HepG2 (cell line): ENCODE measurements at regions not wholly inside any gene's neighbourhood (a gene's known extent, or its start where the extent isn't known, plus 50 kb on each side); places are given as distances from the start of the nearest gene placed in this dataset.

Source experiments
- ATAC-seq: fragments of 200-7000 bp; cut with Tn5 transposase; 3 replicates; pipeline ENCODE4 v1.9.1; 2020; ENCODE audit warnings: mild to moderate bottlenecking, moderate library complexity
- BruUV-seq: library from RNA; stranded (reverse); fragments of 400-500 nt; replicated peaks from 2 replicates; lab custom pipeline; 2021; lab: Mats Ljungman, UMichigan
- CTCF ChIA-PET: fragments of 300-600 bp; formaldehyde crosslinking; extraction: SDS; loops from one replicate; lab custom pipeline; 2021; ENCODE audit warnings: low total read pairs, inconsistent platforms, low intra/inter-chr PET ratio; lab: Yijun Ruan, JAX
- POLR2A ChIA-PET: fragments of 350-600 bp; sonication (Branson Sonifier 250); formaldehyde crosslinking; loops from one replicate; lab custom pipeline; 2020; ENCODE audit warnings: antibody characterized with exemption, inconsistent platforms; lab: Yijun Ruan, JAX
- DNase-seq: peaks from one replicate; pipeline ENCODE4 v3.0.0-alpha.2; 2015; ENCODE audit warnings: low spot score
- FAIRE-seq: peaks from 3 replicates; lab custom pipeline; 2011; peaks lifted over from hg19 to GRCh38; lab: Jason Lieb, UNC
- H2AFZ ChIP-seq: one replicate; pipeline ENCODE4 v1.6.1; 2011; ENCODE audit warnings: low read length, inconsistent platforms
- H3K27ac ChIP-seq: fragments of 300-600 bp; 3 replicates; pipeline ENCODE4 v1.8.0; 2011; ENCODE audit warnings: mixed run types, mild to moderate bottlenecking, mixed read lengths, low read length, inconsistent platforms; ENCODE audit not compliant: insufficient read depth; ENCODE audit errors: extremely low read length
- H3K27me3 ChIP-seq, 2 experiments: fragments of 200-600 bp in 1 of 2; 2 replicates in 1 of 2; 3 replicates in 1 of 2; pipeline versions ENCODE4 v1.6.0 to v1.8.0; 2011; ENCODE audit warnings: low read length in 2 of 2, mild to moderate bottlenecking in 2 of 2, moderate library complexity in 2 of 2, inconsistent platforms in 1 of 2; ENCODE audit not compliant: insufficient read depth in 2 of 2, control insufficient read depth in 1 of 2
- H3K36me3 ChIP-seq, 2 experiments: fragments of 200-600 bp in 1 of 2; replicated peaks in 1 of 2; 2 replicates in 1 of 2; 3 replicates in 1 of 2; pipeline versions ENCODE4 v1.5.1 to v1.8.0; 2011; ENCODE audit warnings: low read length in 2 of 2, inconsistent platforms in 1 of 2; ENCODE audit not compliant: insufficient read depth in 2 of 2, control insufficient read depth in 1 of 2
- H3K4me1 ChIP-seq: 2 replicates; pipeline ENCODE4 v1.5.1; 2012; ENCODE audit warnings: low read length, inconsistent platforms; ENCODE audit not compliant: insufficient read depth
- H3K4me2 ChIP-seq: 2 replicates; pipeline ENCODE4 v1.6.0; 2011; ENCODE audit warnings: low read depth, low read length, inconsistent platforms
- H3K4me3 ChIP-seq, 3 experiments: fragments of 200-600 bp in 1 of 3; sonication (generic), shearing (Covaris generic) in 1 of 3; replicated peaks in 1 of 3; 2 replicates each; pipeline ENCODE4 v1.5.1; 2011 to 2016; ENCODE audit warnings: low read length in 3 of 3, inconsistent platforms in 2 of 3, low read depth in 2 of 3, mild to moderate bottlenecking in 2 of 3, control low read depth in 1 of 3, mixed read lengths in 1 of 3; ENCODE audit not compliant: insufficient read depth in 1 of 3
- H3K79me2 ChIP-seq: one replicate; pipeline ENCODE4 v1.6.1; 2011; ENCODE audit warnings: low read length, inconsistent platforms; ENCODE audit not compliant: insufficient read depth
- H3K9ac ChIP-seq: 2 replicates; pipeline ENCODE4 v1.6.0; 2011; ENCODE audit warnings: mild to moderate bottlenecking, low read depth, low read length, inconsistent platforms; ENCODE audit not compliant: insufficient read depth
- H3K9me3 ChIP-seq: 2 replicates; pipeline ENCODE4 v1.5.1; 2012; ENCODE audit warnings: mild to moderate bottlenecking, low read length
- H4K20me1 ChIP-seq: 2 replicates; pipeline ENCODE4 v1.6.0; 2011; ENCODE audit warnings: inconsistent platforms, mild to moderate bottlenecking, low read length, moderate library complexity; ENCODE audit not compliant: insufficient read depth
- EHMT2 ChIP-seq: fragments of 200-600 bp; sonication (generic); IDR thresholded peaks from 2 replicates; pipeline ENCODE4 v1.7.0; 2017; ENCODE audit warnings: antibody characterized with exemption, low read depth, low read length, borderline replicate concordance
- ELF3 ChIP-seq: IDR thresholded peaks from 2 replicates; pipeline ENCODE4 v1.6.1; 2016; ENCODE audit warnings: missing genetic modification reagents, missing compliant biosample characterization
- FOXO1 ChIP-seq: sonication (generic); formaldehyde crosslinking; IDR thresholded peaks from 2 replicates; pipeline ENCODE4 v1.4.0; 2020; ENCODE audit warnings: missing genetic modification reagents
- MIER2 ChIP-seq: IDR thresholded peaks from 2 replicates; pipeline ENCODE4 v1.6.1; 2016; ENCODE audit warnings: missing biosample characterization, missing genetic modification reagents
- MYNN ChIP-seq: sonication (generic); formaldehyde crosslinking; IDR thresholded peaks from 2 replicates; pipeline ENCODE4 v1.4.0; 2020; ENCODE audit warnings: mild to moderate bottlenecking, low read depth, missing genetic modification reagents
- WGBS: methylation state at CpG from one replicate; pipeline ENCODE4 v1.1.6; 2017; ENCODE audit warnings: low lambda C conversion rate; 5-methylcytosine and 5-hydroxymethylcytosine counted together
- in situ Hi-C: cut with HindIII; loops from 2 replicates; pipeline ENCODE4 v1.10.0; 2017; ENCODE audit warnings: low pct_unique_long_range_greater_than_20kb; ENCODE audit not compliant: extremely low pct_ligation_motif_present
- intact Hi-C: fragments of 100-400 bp; cut with micrococcal nuclease; formaldehyde crosslinking; loops from one replicate; pipeline ENCODE4 v1.10.0; 2022; ENCODE audit not compliant: unreplicated experiment
- TF ChIP-seq, protein P1 (sequence below), 2 experiments: IDR thresholded peaks; 2 replicates each; pipeline ENCODE4 v1.6.1; 2011 to 2012; ENCODE audit warnings: low read length in 2 of 2, borderline replicate concordance in 1 of 2, low read depth in 1 of 2, mild to moderate bottlenecking in 1 of 2, moderate library complexity in 1 of 2

DNA sequence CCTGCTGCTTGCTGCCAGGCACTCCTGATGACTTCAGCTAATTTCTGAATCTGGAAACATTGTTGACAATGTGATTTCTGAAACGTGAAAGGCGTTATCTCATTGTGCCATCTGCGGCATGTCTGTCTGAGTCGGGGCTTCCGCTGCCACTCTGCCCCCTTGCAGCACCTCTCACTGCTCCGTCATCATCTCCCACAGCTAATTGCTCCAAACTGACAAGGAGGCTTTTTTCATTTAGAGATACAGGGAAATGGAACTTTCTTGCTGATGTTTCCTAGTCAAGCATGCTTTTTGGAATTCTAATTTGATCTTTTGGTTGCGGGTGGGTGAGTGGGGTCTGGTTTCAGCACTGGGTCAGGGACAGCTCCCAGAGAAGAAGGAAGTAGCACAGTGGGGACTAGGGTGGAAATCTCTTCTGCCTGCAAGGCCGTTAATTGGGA, 233.5 kb downstream of the DHX35 start:
- no peak overlapping the region for H3K27ac ChIP-seq
- DNase-seq: no peak
- BruUV-seq: no TSS peak
- ChIA-PET CTCF (no interaction called here), POLR2A (no interaction called here)
- WGBS: 26% methylated on average over 8 of the region's 8 CpGs
- in situ Hi-C loops: no loop called here
- H3K79me2 ChIP-seq: no peaks in the 10 kb centered on the region
- no peak overlapping the region for H3K4me2 ChIP-seq
- FAIRE-seq: no peak
- no peak for ATAC-seq
- peaks cover 0 to 3% of the 10 kb centered on the region in 2 experiments; a peak in 1 of 5 replicates for H3K27me3 ChIP-seq
- no peaks in the 10 kb centered on the region for H3K36me3 ChIP-seq
- H3K4me1 ChIP-seq: 0 out of 2 replicates have a peak, but pooled peaks cover under 1% of the 10 kb centered on the region
- no peaks in the 10 kb centered on the region for H4K20me1 ChIP-seq
- no peak overlapping the region for H3K9ac ChIP-seq
- peak; percentile 55 for TF ChIP-seq EHMT2
- no peak for TF ChIP-seq FOXO1 (CRISPR knock-in tag)
- TF ChIP-seq, protein P1, sequence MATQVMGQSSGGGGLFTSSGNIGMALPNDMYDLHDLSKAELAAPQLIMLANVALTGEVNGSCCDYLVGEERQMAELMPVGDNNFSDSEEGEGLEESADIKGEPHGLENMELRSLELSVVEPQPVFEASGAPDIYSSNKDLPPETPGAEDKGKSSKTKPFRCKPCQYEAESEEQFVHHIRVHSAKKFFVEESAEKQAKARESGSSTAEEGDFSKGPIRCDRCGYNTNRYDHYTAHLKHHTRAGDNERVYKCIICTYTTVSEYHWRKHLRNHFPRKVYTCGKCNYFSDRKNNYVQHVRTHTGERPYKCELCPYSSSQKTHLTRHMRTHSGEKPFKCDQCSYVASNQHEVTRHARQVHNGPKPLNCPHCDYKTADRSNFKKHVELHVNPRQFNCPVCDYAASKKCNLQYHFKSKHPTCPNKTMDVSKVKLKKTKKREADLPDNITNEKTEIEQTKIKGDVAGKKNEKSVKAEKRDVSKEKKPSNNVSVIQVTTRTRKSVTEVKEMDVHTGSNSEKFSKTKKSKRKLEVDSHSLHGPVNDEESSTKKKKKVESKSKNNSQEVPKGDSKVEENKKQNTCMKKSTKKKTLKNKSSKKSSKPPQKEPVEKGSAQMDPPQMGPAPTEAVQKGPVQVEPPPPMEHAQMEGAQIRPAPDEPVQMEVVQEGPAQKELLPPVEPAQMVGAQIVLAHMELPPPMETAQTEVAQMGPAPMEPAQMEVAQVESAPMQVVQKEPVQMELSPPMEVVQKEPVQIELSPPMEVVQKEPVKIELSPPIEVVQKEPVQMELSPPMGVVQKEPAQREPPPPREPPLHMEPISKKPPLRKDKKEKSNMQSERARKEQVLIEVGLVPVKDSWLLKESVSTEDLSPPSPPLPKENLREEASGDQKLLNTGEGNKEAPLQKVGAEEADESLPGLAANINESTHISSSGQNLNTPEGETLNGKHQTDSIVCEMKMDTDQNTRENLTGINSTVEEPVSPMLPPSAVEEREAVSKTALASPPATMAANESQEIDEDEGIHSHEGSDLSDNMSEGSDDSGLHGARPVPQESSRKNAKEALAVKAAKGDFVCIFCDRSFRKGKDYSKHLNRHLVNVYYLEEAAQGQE (IDR thresholded peaks at IDR 0.05; ENCODE audit: borderline replicate concordance in 1 of 2, low read depth in 1 of 2, low read length in 2 of 2): peak; percentile 58 to 94
- TF ChIP-seq ELF3: 0 out of 2 replicates have a peak, but pooled peaks have one; percentile 13
- peak; percentile 94 for TF ChIP-seq MIER2 (CRISPR knock-in tag)
- TF ChIP-seq MYNN: no peak
- H3K9me3 ChIP-seq: no peaks in the 10 kb centered on the region
- no peak overlapping the region for H3K4me3 ChIP-seq
- H2AFZ ChIP-seq: no peak overlapping the region
- intact Hi-C loops: no loop called here
